T-helper 22 cell (primary cell): ENCODE measurements at regions not wholly inside any gene's neighbourhood (a gene's known extent, or its start where the extent isn't known, plus 50 kb on each side); places are given as distances from the start of the nearest gene placed in this dataset.
"Not testable (repeated sequence)": the region's sequence is repeated elsewhere in the genome, so short reads cannot be mapped to it uniquely, and the experiment has no call there.

Experiments used
- DNase-seq: peaks from one replicate; pipeline ENCODE4 v3.0.0-alpha.2; 2020; ENCODE audit warnings: low read depth

GRCh38 chr3:176870451-176870850 is 326.8 kb downstream of the TBL1XR1 start:
- DNase-seq: no peak

GRCh38 chr3:176867681-176868663 is 329.3 kb downstream of the TBL1XR1 start:
- DNase-seq: no peak

- DNase-seq: no peak
These were observed 336.1 kb downstream of the TBL1XR1 start for GRCh38 chr3:176861137-176861536.

GRCh38 chr3:176856721-176857120 is 340.6 kb downstream of the TBL1XR1 start:
- DNase-seq: no peak

- DNase-seq: no peak
These were observed 341.3 kb downstream of the TBL1XR1 start for GRCh38 chr3:176855901-176856486.

- no peak for DNase-seq
These were observed 342.1 kb downstream of the TBL1XR1 start for GRCh38 chr3:176855213-176855612.

GRCh38 chr3:176850498-176850897 is 346.8 kb downstream of the TBL1XR1 start:
- no peak for DNase-seq

GRCh38 chr3:176848431-176849214 is 348.7 kb downstream of the TBL1XR1 start:
- DNase-seq: no peak

GRCh38 chr3:176842914-176843313 is 354.4 kb downstream of the TBL1XR1 start:
- no peak for DNase-seq

GRCh38 chr3:176840641-176841286 is 356.5 kb downstream of the TBL1XR1 start:
- no peak for DNase-seq

- DNase-seq: no peak
These were observed 357.4 kb downstream of the TBL1XR1 start for GRCh38 chr3:176839901-176840300.

- DNase-seq: no peak
These were observed 357.8 kb downstream of the TBL1XR1 start for GRCh38 chr3:176839466-176839865.

GRCh38 chr3:176827244-176827643 is 370.0 kb downstream of the TBL1XR1 start:
- not testable (repeated sequence) for DNase-seq

- no peak for DNase-seq
These were observed 372.5 kb downstream of the TBL1XR1 start for GRCh38 chr3:176824811-176825210.

GRCh38 chr3:176820764-176821163 is 376.5 kb downstream of the TBL1XR1 start:
- DNase-seq: no peak

GRCh38 chr3:176816937-176817336 is 380.3 kb downstream of the TBL1XR1 start:
- no peak for DNase-seq

GRCh38 chr3:176814285-176814684 is 383.0 kb downstream of the TBL1XR1 start:
- no peak for DNase-seq

- DNase-seq: no peak
These were observed 389.3 kb downstream of the TBL1XR1 start for GRCh38 chr3:176807938-176808337.

GRCh38 chr3:176799675-176800074 is 397.6 kb downstream of the TBL1XR1 start:
- no peak for DNase-seq

GRCh38 chr3:176798680-176799079 is 398.6 kb downstream of the TBL1XR1 start:
- DNase-seq: no peak

- no peak for DNase-seq
These were observed 400.9 kb downstream of the TBL1XR1 start for GRCh38 chr3:176796371-176796770.

- DNase-seq: no peak
These were observed 401.4 kb downstream of the TBL1XR1 start for GRCh38 chr3:176795891-176796290.
